ENCODE measurements at regions not wholly inside any gene's neighbourhood (a gene's known extent, or its start where the extent isn't known, plus 50 kb on each side); places are given as distances from the start of the nearest gene placed in this dataset.

DNA sequence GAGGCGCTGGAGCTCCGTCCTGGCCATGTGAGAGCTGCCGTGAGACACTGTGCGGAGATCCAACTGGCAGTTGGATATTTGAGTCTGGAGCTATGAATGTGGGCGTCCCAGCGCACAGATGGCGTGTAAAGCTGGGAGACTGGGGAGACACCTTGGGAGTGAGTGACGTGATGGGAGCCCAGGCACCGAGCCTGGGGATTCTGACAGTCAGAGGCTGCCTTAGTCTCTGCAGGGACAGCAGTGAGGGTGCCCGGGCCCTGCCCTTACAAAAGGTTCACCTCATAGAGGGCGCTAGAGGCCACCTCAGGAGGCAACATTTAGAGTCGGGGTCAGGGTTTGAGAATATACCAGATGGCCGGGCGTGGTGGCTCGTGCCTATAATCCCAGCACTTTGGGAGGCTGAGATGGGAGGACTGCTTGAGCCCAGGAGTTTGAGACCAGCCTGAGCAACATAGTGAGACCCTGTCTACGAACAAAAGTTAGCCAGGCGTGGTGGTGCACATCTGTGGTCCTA is 194.1 kb upstream of the GSE1 start:
- H3K27ac ChIP-seq (ENCODE audit: low read length): no peak overlapping the region
- H3K27me3 Mint-ChIP-seq (ENCODE audit: low read depth in 2 of 2): peaks cover 0 to 9% of the 10 kb centered on the region in 2 donors

DNA sequence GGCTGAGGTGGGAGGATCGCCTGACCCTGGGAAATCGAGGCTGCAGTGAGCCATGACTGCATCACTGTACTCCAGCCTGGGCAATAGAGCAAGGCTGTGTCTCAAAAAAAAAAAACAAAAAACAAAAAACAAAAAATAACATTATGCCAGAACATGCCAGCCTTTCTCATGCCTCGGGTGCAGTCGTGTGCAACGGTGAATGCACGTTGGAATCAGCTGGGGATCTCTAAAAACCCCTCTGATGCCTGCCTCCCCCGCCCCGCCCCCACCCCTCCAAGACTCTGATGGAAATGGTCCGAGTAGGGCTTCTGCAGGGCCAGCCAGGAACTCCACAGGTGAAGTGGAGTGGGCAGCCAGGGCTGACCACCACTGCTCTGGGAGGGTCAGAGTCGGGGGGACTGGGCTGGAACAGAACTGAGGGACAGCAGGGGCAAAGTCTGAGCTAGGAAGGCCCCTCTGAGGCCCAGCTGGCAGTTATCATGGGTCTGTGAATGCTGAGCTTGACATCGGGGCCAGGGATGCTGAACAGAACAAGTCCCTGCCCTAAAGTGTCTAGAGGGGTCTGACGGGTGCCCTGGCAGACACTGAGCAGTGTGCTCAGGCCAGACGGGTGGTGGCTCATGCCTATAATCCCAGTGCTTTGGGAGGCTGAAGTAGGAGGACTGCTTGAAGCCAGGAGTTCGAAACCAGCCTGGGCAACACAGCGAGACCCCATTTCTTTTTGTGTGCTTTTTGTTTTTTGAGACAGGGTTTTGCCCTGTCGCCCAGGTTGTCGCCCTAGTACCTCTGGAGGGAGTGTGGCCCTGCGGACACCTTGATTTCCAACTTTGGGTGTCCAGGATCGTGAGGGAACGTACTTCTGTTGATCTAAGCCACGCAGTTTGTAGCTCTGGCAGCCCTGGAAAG is 193.4 kb upstream of the GSE1 start:
- WGBS (ENCODE audit: insufficient coverage): 93% methylated on average over 21 of the region's 21 CpGs
- Histone ChIP-seq H3K27ac (ENCODE audit: low read length) (no peak overlapping the region), H3K4me1 (ENCODE audit: control insufficient read depth, insufficient read depth, low read length) (peaks cover 12% of the 10 kb centered on the region), H3K4me3 (ENCODE audit: low read length) (no peak overlapping the region), H3K9me3 (ENCODE audit: control insufficient read depth, insufficient read depth, low read length) (no peaks in the 10 kb centered on the region), H3K36me3 (ENCODE audit: control insufficient read depth, insufficient read depth, low read length) (no peaks in the 10 kb centered on the region), H3K27me3 (ENCODE audit: control insufficient read depth, insufficient read depth, low read length) (no peaks in the 10 kb centered on the region)
- H3K9me3 Mint-ChIP-seq: no peaks in the 10 kb centered on the region
- TF ChIP-seq CTCF (IDR thresholded peaks at IDR 0.05): no peak
- H3K27ac Mint-ChIP-seq: no peak overlapping the region
- ATAC-seq (no peak), DNase-seq (no peak)
- no peaks in the 10 kb centered on the region for H3K36me3 Mint-ChIP-seq
- H3K27me3 Mint-ChIP-seq (ENCODE audit: low read depth in 2 of 2): peaks cover 0 to 9% of the 10 kb centered on the region in 2 donors
- H3K4me1 Mint-ChIP-seq: peaks cover 5% of the 10 kb centered on the region in 2 donors
- H3K4me3 Mint-ChIP-seq: no peak overlapping the region
- intact Hi-C loops (cut with micrococcal nuclease): loop anchor here (1.0 kb wide), 1 partner anchor 191 kb away; no protein-coding TSS in a partner anchor

More for the DNA sequence above, 194.1 kb upstream of the GSE1 start:
- Mint-ChIP-seq H3K4me1 (peaks cover 5% of the 10 kb centered on the region in 2 donors), H3K27ac (no peak overlapping the region), H3K9me3 (no peaks in the 10 kb centered on the region), H3K36me3 (no peaks in the 10 kb centered on the region), H3K4me3 (no peak overlapping the region)
- no peaks in the 10 kb centered on the region for H3K9me3 ChIP-seq (ENCODE audit: control insufficient read depth, insufficient read depth, low read length)
- DNase-seq (no peak), ATAC-seq (no peak)
- 85% methylated on average over 17 of the region's 17 CpGs for WGBS (ENCODE audit: insufficient coverage)
- H3K4me1 ChIP-seq (ENCODE audit: control insufficient read depth, insufficient read depth, low read length): peaks cover 12% of the 10 kb centered on the region
- H3K4me3 ChIP-seq (ENCODE audit: low read length): no peak overlapping the region
- intact Hi-C loops (cut with micrococcal nuclease): no loop called here
- TF ChIP-seq CTCF (IDR thresholded peaks at IDR 0.05): no peak
- H3K27me3 ChIP-seq (ENCODE audit: control insufficient read depth, insufficient read depth, low read length): no peaks in the 10 kb centered on the region
- H3K36me3 ChIP-seq (ENCODE audit: control insufficient read depth, insufficient read depth, low read length): no peaks in the 10 kb centered on the region

- H3K36me3 ChIP-seq (ENCODE audit: control insufficient read depth, insufficient read depth, low read length): no peaks in the 10 kb centered on the region
- Mint-ChIP-seq H3K36me3 (no peaks in the 10 kb centered on the region), H3K4me1 (peaks cover 5% of the 10 kb centered on the region in 2 donors), H3K27ac (peak overlapping the region in 1 of 2 donors; percentile 65), H3K4me3 (no peak overlapping the region), H3K27me3 (ENCODE audit: low read depth in 2 of 2) (peaks cover 0 to 14% of the 10 kb centered on the region in 2 donors), H3K9me3 (no peaks in the 10 kb centered on the region)
- peaks cover 12% of the 10 kb centered on the region for H3K4me1 ChIP-seq (ENCODE audit: control insufficient read depth, insufficient read depth, low read length)
- DNase-seq: peak; percentile 83 to 87
- H3K27ac ChIP-seq (ENCODE audit: low read length): no peak overlapping the region
- peak; percentile 100 for TF ChIP-seq CTCF (IDR thresholded peaks at IDR 0.05)
- peak; percentile 92 to 95 (median 93) for ATAC-seq
- intact Hi-C loops (cut with micrococcal nuclease): loop anchor here (1.0 kb wide), 1 partner anchor 190 kb away; no protein-coding TSS in a partner anchor
- no peaks in the 10 kb centered on the region for H3K9me3 ChIP-seq (ENCODE audit: control insufficient read depth, insufficient read depth, low read length)
- H3K27me3 ChIP-seq (ENCODE audit: control insufficient read depth, insufficient read depth, low read length): no peaks in the 10 kb centered on the region
- H3K4me3 ChIP-seq (ENCODE audit: low read length): no peak overlapping the region
- WGBS (ENCODE audit: insufficient coverage): 39% methylated on average over 42 of the region's 42 CpGs
Measured at GRCh38 chr16:85420501-85421337, 192.4 kb upstream of the GSE1 start.
